ENCODE measurements at regions not wholly inside any gene's neighbourhood (a gene's known extent, or its start where the extent isn't known, plus 50 kb on each side); places are given as distances from the start of the nearest gene placed in this dataset.

GRCh38 chr16:11450136-11450535 is 104.9 kb downstream of the RMI2 start:
- H3K9me3 ChIP-seq: no peaks in the 10 kb centered on the region
- H3K4me3 ChIP-seq: no peak overlapping the region
- no peak for DNase-seq
- TF ChIP-seq POLR2AphosphoS5 (IDR thresholded peaks at IDR 0.05) (no peak), POLR2A (IDR thresholded peaks at IDR 0.05) (no peak), EP300 (IDR thresholded peaks at IDR 0.05; ENCODE audit: low read depth) (no peak)
- TF ChIP-seq, protein P1, sequence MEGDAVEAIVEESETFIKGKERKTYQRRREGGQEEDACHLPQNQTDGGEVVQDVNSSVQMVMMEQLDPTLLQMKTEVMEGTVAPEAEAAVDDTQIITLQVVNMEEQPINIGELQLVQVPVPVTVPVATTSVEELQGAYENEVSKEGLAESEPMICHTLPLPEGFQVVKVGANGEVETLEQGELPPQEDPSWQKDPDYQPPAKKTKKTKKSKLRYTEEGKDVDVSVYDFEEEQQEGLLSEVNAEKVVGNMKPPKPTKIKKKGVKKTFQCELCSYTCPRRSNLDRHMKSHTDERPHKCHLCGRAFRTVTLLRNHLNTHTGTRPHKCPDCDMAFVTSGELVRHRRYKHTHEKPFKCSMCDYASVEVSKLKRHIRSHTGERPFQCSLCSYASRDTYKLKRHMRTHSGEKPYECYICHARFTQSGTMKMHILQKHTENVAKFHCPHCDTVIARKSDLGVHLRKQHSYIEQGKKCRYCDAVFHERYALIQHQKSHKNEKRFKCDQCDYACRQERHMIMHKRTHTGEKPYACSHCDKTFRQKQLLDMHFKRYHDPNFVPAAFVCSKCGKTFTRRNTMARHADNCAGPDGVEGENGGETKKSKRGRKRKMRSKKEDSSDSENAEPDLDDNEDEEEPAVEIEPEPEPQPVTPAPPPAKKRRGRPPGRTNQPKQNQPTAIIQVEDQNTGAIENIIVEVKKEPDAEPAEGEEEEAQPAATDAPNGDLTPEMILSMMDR (IDR thresholded peaks at IDR 0.05): no peak
- intact Hi-C loops (cut with DNase I; ENCODE audit: low total_unique reads) (no loop called here), in situ Hi-C loops (cut with MboI; ENCODE audit: low pct_ligation_motif_present in 1 of 4, low pct_unique_long_range_greater_than_20kb in 1 of 4, low sequenced_read_pairs in 3 of 4) (no loop called here)
- H3K4me1 ChIP-seq: no peaks in the 10 kb centered on the region
- no peak overlapping the region for H3K27ac ChIP-seq
- 91 to 92% methylated on average over 6 to 9 of the region's 9 CpGs for WGBS, 2 donors (ENCODE audit: low coverage in 1 of 2)
- no peaks in the 10 kb centered on the region for H3K36me3 ChIP-seq
- no peaks in the 10 kb centered on the region for H3K27me3 ChIP-seq

DNA sequence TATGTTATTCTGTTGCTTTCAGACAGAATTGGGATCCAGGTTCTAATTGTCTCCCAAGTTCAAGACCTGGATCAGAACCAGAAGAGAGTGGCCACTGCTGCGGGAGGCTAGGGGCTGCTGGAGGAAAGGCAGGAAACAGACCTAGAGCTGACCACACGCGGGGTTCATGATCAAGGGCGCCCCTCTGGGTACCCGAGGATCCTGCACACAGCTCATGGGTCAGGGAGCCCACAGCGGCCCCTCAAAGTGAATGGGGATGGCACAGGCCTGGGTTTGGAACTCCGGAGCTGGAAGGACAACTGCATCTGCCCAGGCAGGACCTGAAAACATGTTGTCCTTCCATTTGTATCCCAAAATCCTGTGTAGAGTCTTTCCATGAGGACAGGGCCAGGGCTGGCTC is 107.0 kb downstream of the RMI2 start:
- Histone ChIP-seq H3K4me3 (no peak overlapping the region), H3K9me3 (no peaks in the 10 kb centered on the region), H3K27me3 (no peaks in the 10 kb centered on the region), H3K36me3 (no peaks in the 10 kb centered on the region), H3K27ac (no peak overlapping the region), H3K4me1 (no peaks in the 10 kb centered on the region)
- no peak for TF ChIP-seq EP300 (IDR thresholded peaks at IDR 0.05; ENCODE audit: low read depth)
- no peak for TF ChIP-seq POLR2A (IDR thresholded peaks at IDR 0.05)
- no peak for TF ChIP-seq POLR2AphosphoS5 (IDR thresholded peaks at IDR 0.05)
- TF ChIP-seq, protein P1 (IDR thresholded peaks at IDR 0.05): no peak
- 83% methylated on average over 7 of the region's 7 CpGs; no CpG with 5 or more reads in 1 of the 2 donors for WGBS, 2 donors (ENCODE audit: low coverage in 1 of 2)
- no peak for DNase-seq
- intact Hi-C loops (cut with DNase I; ENCODE audit: low total_unique reads) (no loop called here), in situ Hi-C loops (cut with MboI; ENCODE audit: low pct_ligation_motif_present in 1 of 4, low pct_unique_long_range_greater_than_20kb in 1 of 4, low sequenced_read_pairs in 3 of 4) (no loop called here)

DNA sequence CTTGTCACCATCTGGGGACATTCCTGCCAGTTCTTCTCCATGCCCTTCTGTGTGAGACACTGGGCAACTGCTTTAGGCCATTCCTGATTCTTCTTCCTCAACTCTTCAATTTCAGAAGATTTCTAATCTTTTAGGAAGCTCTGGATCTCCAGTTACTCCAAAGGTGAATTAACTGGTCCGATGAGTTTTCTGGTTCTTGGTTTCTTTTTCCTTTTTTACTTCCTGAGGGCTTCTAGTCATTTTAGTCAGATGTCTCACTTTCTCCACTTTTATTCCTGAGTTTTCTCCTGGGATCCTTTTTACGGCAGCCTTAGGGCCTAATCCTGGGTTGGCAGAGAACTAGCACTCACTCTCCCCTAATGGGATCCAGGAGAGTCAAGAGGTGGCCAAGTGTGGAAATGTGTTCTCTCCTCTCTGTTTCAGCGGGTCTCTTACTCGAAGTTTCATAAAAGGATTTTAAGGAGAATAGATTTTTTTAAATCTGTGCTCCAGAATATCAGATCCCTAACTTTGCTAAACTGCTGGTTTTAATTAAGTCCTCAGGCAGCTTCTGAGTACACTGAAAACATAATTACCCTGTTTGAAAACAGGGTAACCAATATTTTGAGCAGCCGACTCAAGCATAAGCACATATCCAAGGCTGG is 107.6 kb downstream of the RMI2 start:
- intact Hi-C loops (cut with DNase I; ENCODE audit: low total_unique reads): no loop called here
- in situ Hi-C loops (cut with MboI; ENCODE audit: low pct_ligation_motif_present in 1 of 4, low pct_unique_long_range_greater_than_20kb in 1 of 4, low sequenced_read_pairs in 3 of 4): no loop called here
- Histone ChIP-seq H3K4me3 (no peak overlapping the region), H3K27me3 (no peaks in the 10 kb centered on the region), H3K27ac (no peak overlapping the region), H3K36me3 (no peaks in the 10 kb centered on the region), H3K4me1 (no peaks in the 10 kb centered on the region), H3K9me3 (no peaks in the 10 kb centered on the region)
- no peak for TF ChIP-seq POLR2AphosphoS5 (IDR thresholded peaks at IDR 0.05)
- TF ChIP-seq, protein P1 (IDR thresholded peaks at IDR 0.05): no peak
- TF ChIP-seq EP300 (IDR thresholded peaks at IDR 0.05; ENCODE audit: low read depth): no peak
- no peak for TF ChIP-seq POLR2A (IDR thresholded peaks at IDR 0.05)
- 80 to 82% methylated on average over 3 to 5 of the region's 5 CpGs for WGBS, 2 donors (ENCODE audit: low coverage in 1 of 2)
- DNase-seq: no peak

DNA sequence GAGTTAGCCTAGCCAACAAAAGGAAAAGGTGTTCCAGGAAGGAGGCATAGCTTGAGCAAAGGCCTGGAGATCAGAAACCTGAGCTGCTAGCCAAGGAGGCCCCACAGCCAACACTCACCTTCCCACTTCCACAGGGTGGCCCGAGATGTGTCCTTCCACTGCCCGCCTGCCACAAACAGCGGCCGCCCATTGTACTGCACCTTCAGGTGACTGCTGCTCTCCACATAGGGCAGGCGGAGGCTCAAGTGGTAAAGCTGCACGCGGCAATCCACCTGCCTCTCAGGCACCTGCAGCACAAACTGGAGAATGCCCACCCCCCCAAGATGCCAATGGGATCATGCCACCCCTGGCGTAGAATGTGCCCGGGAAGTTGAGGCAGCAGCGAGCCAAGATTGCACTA is 111.5 kb downstream of the RMI2 start:
- Histone ChIP-seq H3K27me3 (no peaks in the 10 kb centered on the region), H3K9me3 (no peaks in the 10 kb centered on the region), H3K4me3 (no peak overlapping the region), H3K27ac (no peak overlapping the region), H3K4me1 (no peaks in the 10 kb centered on the region), H3K36me3 (no peaks in the 10 kb centered on the region)
- intact Hi-C loops (cut with DNase I; ENCODE audit: low total_unique reads) (no loop called here), in situ Hi-C loops (cut with MboI; ENCODE audit: low pct_ligation_motif_present in 1 of 4, low pct_unique_long_range_greater_than_20kb in 1 of 4, low sequenced_read_pairs in 3 of 4) (no loop called here)
- DNase-seq: no peak
- TF ChIP-seq, protein P1 (IDR thresholded peaks at IDR 0.05): no peak
- TF ChIP-seq POLR2A (IDR thresholded peaks at IDR 0.05): no peak
- no peak for TF ChIP-seq POLR2AphosphoS5 (IDR thresholded peaks at IDR 0.05)
- no peak for TF ChIP-seq EP300 (IDR thresholded peaks at IDR 0.05; ENCODE audit: low read depth)
- WGBS, 2 donors (ENCODE audit: low coverage in 1 of 2): 86 to 100% methylated on average over 1 to 10 of the region's 10 CpGs

All from transverse colon (tissue), 4 donors.